Jurkat, Clone E6-1 (cell line): ENCODE measurements at regions not wholly inside any gene's neighbourhood (a gene's known extent, or its start where the extent isn't known, plus 50 kb on each side); places are given as distances from the start of the nearest gene placed in this dataset.
"Not testable (repeated sequence)": the region's sequence is repeated elsewhere in the genome, so short reads cannot be mapped to it uniquely, and the experiment has no call there.

ENCODE experiments used
- DNase-seq: peaks from one replicate; pipeline ENCODE4 v3.0.0-alpha.2; 2011; ENCODE audit warnings: low read depth, low spot score
- H3K4me3 ChIP-seq: 2 replicates; pipeline ENCODE4 v1.5.1; 2011; ENCODE audit warnings: mild to moderate bottlenecking, low read length, control low read depth, moderate library complexity

GRCh38 chr2:132220589-132220988, 58.8 kb upstream of the ANKRD30BL start:
- not testable (repeated sequence) for H3K4me3 ChIP-seq, DNase-seq

GRCh38 chr2:132221886-132222285, 60.1 kb upstream of the ANKRD30BL start:
- H3K4me3 ChIP-seq, DNase-seq: not testable (repeated sequence)

DNA sequence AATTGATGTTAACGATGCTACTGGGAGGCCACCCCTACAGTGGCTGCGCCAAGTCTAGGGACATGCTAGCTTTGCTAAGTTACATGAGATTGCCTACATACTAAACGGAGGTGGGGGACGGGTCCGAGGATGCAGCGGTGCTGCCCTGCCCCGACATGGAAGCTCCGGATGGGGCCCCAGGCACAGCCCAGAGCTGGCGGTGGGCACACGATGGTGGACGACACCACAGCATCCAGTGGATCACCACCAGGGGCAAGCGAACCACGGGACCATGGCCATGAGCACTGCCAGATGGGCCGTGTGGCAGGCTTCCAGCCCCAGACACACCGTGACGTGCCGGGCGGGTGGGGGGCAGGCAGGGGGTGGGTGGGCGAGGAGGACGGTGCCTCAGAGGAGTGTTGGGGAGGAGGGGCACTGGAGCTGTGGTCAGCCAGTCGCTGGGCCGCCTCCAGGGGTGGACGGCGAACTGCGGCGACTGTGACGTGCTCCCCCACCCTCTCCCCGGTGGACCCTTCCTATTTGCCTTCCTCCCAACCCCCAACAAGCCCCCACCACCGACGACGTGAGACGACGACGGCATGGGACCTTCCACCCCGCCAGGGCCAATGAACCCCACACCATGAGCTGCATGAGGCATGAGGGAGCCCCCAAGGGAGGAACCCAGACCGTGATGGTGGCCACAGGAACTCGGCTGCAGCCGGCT, 90.6 kb upstream of the ANKRD30BL start:
- no peak overlapping the region for H3K4me3 ChIP-seq
- no peak for DNase-seq

DNA sequence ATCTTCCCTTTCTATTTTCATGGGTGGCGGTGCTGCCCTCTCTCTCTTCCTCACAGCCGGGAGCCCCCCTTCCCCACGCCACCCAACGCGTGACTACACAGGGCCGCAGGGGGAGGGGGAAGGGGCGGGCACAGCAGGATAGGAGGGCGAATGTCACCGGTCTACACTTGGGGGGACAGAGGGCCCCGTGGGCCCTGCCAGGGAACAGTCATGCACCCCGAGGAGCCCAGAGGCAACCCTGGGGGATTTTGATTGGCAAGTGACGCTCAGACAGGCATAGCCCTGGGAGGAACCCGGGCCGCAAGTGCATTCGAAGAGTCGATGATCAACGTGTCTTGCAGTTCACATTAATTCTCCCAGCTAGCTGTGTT, 91.1 kb upstream of the ANKRD30BL start:
- H3K4me3 ChIP-seq: no peak overlapping the region
- no peak for DNase-seq

DNA sequence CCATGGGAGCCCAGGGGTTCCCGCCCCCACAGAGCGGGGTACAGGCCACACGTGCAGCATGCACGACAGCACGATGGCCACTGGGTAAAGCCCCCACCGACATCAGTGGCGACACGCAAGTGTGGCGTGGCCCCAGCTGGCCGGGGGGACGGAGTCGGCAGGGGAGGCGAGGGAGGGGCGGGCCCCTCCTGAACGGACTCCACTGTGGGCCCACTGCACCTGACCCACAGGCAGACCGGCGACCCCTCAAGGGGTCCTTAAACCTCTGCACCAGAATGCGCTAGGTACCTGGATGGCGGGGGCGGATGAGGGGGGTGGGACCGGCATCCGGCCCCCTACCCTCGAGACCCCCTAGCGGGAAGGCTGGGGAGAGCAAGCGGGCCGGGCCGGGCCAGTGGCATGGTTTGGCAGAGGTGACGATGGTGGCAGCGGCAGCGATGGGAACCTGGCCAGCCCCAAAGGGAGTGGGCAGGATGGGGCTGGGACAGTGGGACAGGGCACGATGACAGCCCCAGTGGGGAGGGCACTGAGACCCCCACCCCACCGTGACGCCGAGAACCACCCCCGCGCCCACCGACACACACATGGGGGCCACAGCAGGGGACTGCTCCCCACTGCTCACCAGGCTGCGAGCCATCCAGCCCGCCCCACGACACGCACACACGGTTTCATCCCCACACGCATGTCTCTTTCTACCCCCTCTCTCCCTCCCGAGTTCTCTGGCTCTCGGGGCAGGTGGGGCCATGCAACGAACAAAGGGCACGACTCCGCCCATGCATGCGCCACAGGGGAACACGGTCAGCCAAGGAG, 91.9 kb upstream of the ANKRD30BL start:
- no peak for DNase-seq
- no peak overlapping the region for H3K4me3 ChIP-seq

DNA sequence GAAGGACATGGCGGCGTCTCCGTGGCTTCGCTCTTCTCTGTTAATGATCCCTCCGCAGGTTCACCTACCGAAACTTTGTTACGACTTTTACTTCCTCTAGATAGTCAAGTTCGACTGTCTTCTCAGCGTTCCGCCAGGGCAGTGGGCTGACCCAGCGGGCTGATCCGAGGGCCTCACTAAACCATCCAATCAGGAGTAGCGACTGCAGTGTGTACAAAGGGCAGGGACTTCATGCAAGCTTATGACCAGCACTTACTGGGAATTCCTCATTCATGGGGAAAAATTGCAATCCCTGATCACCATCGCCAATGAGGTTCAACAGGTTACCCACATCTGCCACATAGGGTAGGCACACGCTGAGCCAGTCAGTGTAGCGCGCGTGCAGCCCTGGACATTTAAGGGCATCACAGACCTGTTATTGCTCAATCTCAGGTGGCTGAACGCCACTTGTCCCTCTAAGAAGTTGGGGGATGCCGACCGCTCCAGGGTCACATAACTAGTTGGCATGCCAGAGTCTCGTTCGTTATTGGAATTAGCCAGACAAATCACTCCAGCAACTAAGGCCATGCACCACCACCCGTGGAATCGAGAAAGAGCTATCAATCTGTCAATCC, 92.7 kb upstream of the ANKRD30BL start:
- not testable (repeated sequence) for H3K4me3 ChIP-seq, DNase-seq

DNA sequence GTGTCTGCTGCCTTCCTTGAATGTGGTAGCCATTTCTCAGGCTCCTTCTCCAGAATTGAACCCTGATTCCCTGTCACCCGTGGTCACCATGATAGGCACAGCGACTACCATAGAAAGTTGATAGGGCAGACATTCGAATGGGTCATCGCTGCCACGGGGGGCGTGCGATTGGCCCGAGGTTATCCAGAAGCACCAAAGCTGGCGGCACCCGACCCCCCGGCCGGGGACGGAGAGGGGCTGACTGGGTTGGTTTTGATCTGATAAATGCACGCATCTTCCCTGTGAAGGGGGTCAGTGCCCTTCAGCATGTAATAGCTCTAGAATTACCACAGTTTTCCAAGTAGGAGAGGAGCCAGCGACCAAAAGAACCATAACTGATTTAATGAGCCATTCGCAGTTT, 94.0 kb upstream of the ANKRD30BL start:
- DNase-seq: no peak
- H3K4me3 ChIP-seq: no peak overlapping the region

- no peak overlapping the region for H3K4me3 ChIP-seq
- DNase-seq: no peak
These were observed 94.6 kb upstream of the ANKRD30BL start for GRCh38 chr2:132256251-132256902.

DNA sequence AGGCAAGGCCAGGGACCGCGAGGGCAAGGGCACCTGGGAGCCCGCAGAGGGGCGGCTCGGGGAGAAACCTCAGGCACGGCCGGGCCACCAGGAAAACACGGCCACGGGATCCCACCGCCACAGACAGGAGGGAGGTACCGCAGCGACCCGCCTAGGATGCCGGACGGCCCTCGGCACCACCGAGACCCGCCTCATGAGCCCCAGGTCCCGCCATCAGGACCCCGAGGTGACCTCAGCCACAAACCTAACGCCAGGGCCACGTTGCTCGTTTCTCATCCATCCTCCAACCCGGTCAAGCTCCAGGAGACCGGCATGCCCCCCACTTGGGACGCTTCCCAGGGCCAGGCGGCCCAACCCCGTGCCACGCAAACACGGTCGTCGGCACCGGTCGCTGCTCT, 95.2 kb upstream of the ANKRD30BL start:
- H3K4me3 ChIP-seq, DNase-seq: not testable (repeated sequence)

- not testable (repeated sequence) for DNase-seq, H3K4me3 ChIP-seq
These were observed 95.8 kb upstream of the ANKRD30BL start for GRCh38 chr2:132257301-132258171.

- not testable (repeated sequence) for H3K4me3 ChIP-seq, DNase-seq
These were observed 97.5 kb upstream of the ANKRD30BL start for GRCh38 chr2:132259276-132259675.

- not testable (repeated sequence) for H3K4me3 ChIP-seq, DNase-seq
These were observed 103.8 kb upstream of the ANKRD30BL start for GRCh38 chr2:132265595-132265994.

- H3K4me3 ChIP-seq: no peak overlapping the region
- no peak for DNase-seq
These were observed 105.3 kb upstream of the ANKRD30BL start for GRCh38 chr2:132267105-132267497.

DNA sequence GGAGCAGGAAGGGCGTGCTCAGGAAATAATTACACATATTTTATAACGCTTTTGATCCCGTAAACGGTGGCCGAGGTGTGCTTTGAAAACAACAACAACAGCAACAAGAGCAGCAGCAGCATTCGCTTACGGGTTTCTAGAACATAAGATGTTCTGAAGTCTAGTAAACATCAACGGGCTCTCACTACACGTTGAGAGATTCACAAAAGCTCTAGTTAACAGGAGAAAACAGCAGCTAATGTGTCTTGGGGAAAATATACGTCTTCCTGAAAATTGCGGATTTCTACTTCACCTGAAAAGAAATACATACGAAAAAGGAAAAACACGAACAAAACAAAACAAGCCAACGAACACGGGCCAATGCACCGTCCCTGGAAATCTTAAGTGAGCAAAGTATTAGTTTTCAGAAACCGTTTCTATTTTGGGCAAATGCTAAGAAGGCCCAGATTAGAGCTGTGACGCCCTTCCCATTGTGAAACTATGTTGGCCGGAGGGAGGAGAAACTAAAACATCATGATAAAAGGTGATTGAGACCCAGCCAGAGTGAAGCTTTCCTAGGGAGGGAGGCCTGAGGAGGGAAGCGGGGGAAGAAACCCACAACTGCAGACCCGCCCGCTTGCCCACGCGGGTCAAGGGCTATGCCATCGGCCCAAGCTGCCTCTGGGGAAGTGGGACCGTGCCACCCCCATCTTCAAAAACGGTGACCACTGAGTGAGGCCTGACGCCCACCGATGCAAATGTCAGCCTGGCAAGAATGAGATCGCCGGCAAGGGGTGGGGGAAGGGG, 105.9 kb upstream of the ANKRD30BL start:
- DNase-seq: not testable (repeated sequence)

GRCh38 chr2:132268284-132268976, 106.7 kb upstream of the ANKRD30BL start:
- not testable (repeated sequence) for H3K4me3 ChIP-seq
- peak; percentile 55 for DNase-seq

More for the DNA sequence above, 105.9 kb upstream of the ANKRD30BL start:
- not testable (repeated sequence) for H3K4me3 ChIP-seq

DNA sequence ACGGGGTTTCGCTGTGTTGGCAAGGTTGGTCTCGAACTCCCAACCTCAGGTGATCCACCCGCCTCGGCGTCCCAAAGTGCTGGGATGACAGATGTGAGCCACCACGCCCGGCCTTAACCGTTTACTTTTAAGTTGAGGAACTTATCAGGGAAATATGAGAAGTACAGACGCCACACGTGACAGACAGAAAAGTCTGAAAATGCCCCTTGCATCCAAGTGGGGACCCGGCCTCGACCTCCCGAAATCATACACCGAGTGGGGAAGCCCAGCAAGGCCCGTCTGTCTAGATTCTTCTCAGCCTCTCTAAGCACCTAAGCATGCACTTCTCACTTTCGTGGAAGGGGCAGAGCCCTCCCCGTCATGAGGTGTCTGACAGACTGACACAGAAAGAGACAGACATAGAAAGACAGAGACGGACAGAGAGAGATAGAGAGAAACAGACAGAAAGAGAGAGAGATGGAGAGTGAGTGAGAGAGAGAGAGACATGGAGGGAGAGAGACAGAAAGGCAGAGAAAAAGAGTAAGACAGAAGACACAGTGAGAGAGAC, 107.3 kb upstream of the ANKRD30BL start:
- H3K4me3 ChIP-seq: no peak overlapping the region
- no peak for DNase-seq

GRCh38 chr2:132270255-132270654, 108.5 kb upstream of the ANKRD30BL start:
- no peak for DNase-seq
- H3K4me3 ChIP-seq: no peak overlapping the region
